WTC11 (cell line): ENCODE measurements at regions not wholly inside any gene's neighbourhood (a gene's known extent, or its start where the extent isn't known, plus 50 kb on each side); places are given as distances from the start of the nearest gene placed in this dataset.

Source experiments
- ATAC-seq: fragments of 200-7000 bp; cut with Tn5 transposase; 2 replicates; pipeline ENCODE4 v1.10.0; 2021; ENCODE audit warnings: mild to moderate bottlenecking, moderate library complexity
- CTCF ChIA-PET: fragments of 300-600 bp; sonication (Branson Sonifier 250); formaldehyde crosslinking; loops from one replicate; lab custom pipeline; 2021; ENCODE audit warnings: antibody characterized with exemption; lab: Charles Lee
- POLR2A ChIA-PET: fragments of 350-600 bp; sonication (Branson Sonifier 250); formaldehyde crosslinking; loops from one replicate; lab custom pipeline; 2021; ENCODE audit warnings: antibody characterized with exemption; lab: Charles Lee
- DNase-seq: peaks from one replicate; pipeline ENCODE4 v3.0.0; 2021; ENCODE audit warnings: low spot score
- H3K27ac Mint-ChIP-seq: 2 replicates; pipeline ENCODE4 v1.8.0; 2021; ENCODE audit warnings: mixed read lengths
- H3K27me3 Mint-ChIP-seq: 2 replicates; pipeline ENCODE4 v1.8.0; 2021; ENCODE audit warnings: low read depth, mild to moderate bottlenecking, moderate library complexity, mixed read lengths
- H3K36me3 Mint-ChIP-seq: 2 replicates; pipeline ENCODE4 v1.8.0; 2021; ENCODE audit warnings: mixed read lengths
- H3K4me1 Mint-ChIP-seq: 2 replicates; pipeline ENCODE4 v1.8.0; 2022; ENCODE audit warnings: mixed read lengths
- H3K4me3 Mint-ChIP-seq: 2 replicates; pipeline ENCODE4 v1.8.0; 2021; ENCODE audit warnings: mild to moderate bottlenecking, moderate library complexity, mixed read lengths
- H3K9me3 Mint-ChIP-seq: 2 replicates; pipeline ENCODE4 v1.8.0; 2021; ENCODE audit warnings: mixed read lengths
- ARID4B ChIP-seq: sonication (generic); formaldehyde crosslinking; IDR thresholded peaks from 2 replicates; pipeline ENCODE4 v1.8.0; 2023; ENCODE audit warnings: missing genetic modification reagents, mild to moderate bottlenecking, borderline replicate concordance
- CREB1 ChIP-seq: sonication (generic); formaldehyde crosslinking; IDR thresholded peaks from 2 replicates; pipeline ENCODE4 v1.8.0; 2023; ENCODE audit warnings: mild to moderate bottlenecking, missing genetic modification reagents
- CREM ChIP-seq: sonication (generic); formaldehyde crosslinking; IDR thresholded peaks from 2 replicates; pipeline ENCODE4 v1.8.1; 2022; ENCODE audit warnings: mild to moderate bottlenecking, missing genetic modification reagents, moderate library complexity
- ELF4 ChIP-seq: sonication (generic); formaldehyde crosslinking; IDR thresholded peaks from 2 replicates; pipeline ENCODE4 v1.8.1; 2022; ENCODE audit warnings: low read depth, mild to moderate bottlenecking, moderate library complexity, missing genetic modification reagents
- EMX1 ChIP-seq: fragments of 250-450 bp; sonication (Bioruptor Pico); IDR thresholded peaks from 2 replicates; pipeline ENCODE4 v1.8.0; 2021; ENCODE audit warnings: mild to moderate bottlenecking
- FOXK1 ChIP-seq: sonication (generic); formaldehyde crosslinking; IDR thresholded peaks from 2 replicates; pipeline ENCODE4 v1.8.0; 2022; ENCODE audit warnings: mild to moderate bottlenecking, moderate library complexity, missing genetic modification reagents
- IRF2 ChIP-seq: sonication (generic); formaldehyde crosslinking; IDR thresholded peaks from 2 replicates; pipeline ENCODE4 v1.8.0; 2022; ENCODE audit warnings: low read depth, missing genetic modification reagents, borderline replicate concordance
- JUN ChIP-seq: sonication (generic); formaldehyde crosslinking; IDR thresholded peaks from 2 replicates; pipeline ENCODE4 v1.8.0; 2023; ENCODE audit warnings: mild to moderate bottlenecking, missing genetic modification reagents
- KAT7 ChIP-seq: sonication (generic); formaldehyde crosslinking; IDR thresholded peaks from 2 replicates; pipeline ENCODE4 v1.8.1; 2023; ENCODE audit warnings: missing genetic modification reagents, mild to moderate bottlenecking, borderline replicate concordance
- NFE2L1 ChIP-seq: sonication (generic); formaldehyde crosslinking; IDR thresholded peaks from 2 replicates; pipeline ENCODE4 v1.8.1; 2023; ENCODE audit warnings: missing genetic modification reagents
- ZMAT4 ChIP-seq: fragments of 250-450 bp; sonication (Bioruptor Pico); IDR thresholded peaks from 2 replicates; pipeline ENCODE4 v1.9.0; 2021; ENCODE audit warnings: mild to moderate bottlenecking
- ZNF121 ChIP-seq: sonication (generic); formaldehyde crosslinking; IDR thresholded peaks from 2 replicates; pipeline ENCODE4 v1.8.0; 2023; ENCODE audit warnings: missing genetic modification reagents
- ZNF138 ChIP-seq: sonication (generic); formaldehyde crosslinking; conservative IDR thresholded peaks from 2 replicates; pipeline ENCODE4 v1.8.1; 2022; ENCODE audit warnings: mild to moderate bottlenecking, moderate library complexity, missing genetic modification reagents
- ZNF263 ChIP-seq: sonication (generic); formaldehyde crosslinking; IDR thresholded peaks from 2 replicates; pipeline ENCODE4 v1.8.1; 2022; ENCODE audit warnings: low read depth, mild to moderate bottlenecking, moderate library complexity, missing genetic modification reagents
- ZNF423 ChIP-seq: fragments of 250-450 bp; sonication (Bioruptor Pico); IDR thresholded peaks from 2 replicates; pipeline ENCODE4 v2.1.2; 2022; ENCODE audit warnings: mild to moderate bottlenecking, moderate library complexity
- ZNF671 ChIP-seq: fragments of 250-450 bp; sonication (Bioruptor Pico); IDR thresholded peaks from 2 replicates; pipeline ENCODE4 v1.8.0; 2021; ENCODE audit warnings: mild to moderate bottlenecking
- TF ChIP-seq, protein P1 (sequence below): fragments of 250-450 bp; sonication (Bioruptor Pico); IDR thresholded peaks from 2 replicates; pipeline ENCODE4 v1.9.0; 2021; ENCODE audit warnings: moderate library complexity, mild to moderate bottlenecking, inconsistent platforms, borderline replicate concordance
- TF ChIP-seq, protein P2 (sequence below): sonication (generic); formaldehyde crosslinking; IDR thresholded peaks from 2 replicates; pipeline ENCODE4 v1.8.0; 2022; ENCODE audit warnings: mild to moderate bottlenecking, missing genetic modification reagents
- TF ChIP-seq, protein P3 (sequence below): fragments of 250-450 bp; sonication (Bioruptor Pico); IDR thresholded peaks from 2 replicates; pipeline ENCODE4 v1.9.0; 2021; ENCODE audit warnings: mild to moderate bottlenecking, borderline replicate concordance
- TF ChIP-seq, protein P4 (sequence below): sonication (generic); formaldehyde crosslinking; IDR thresholded peaks from 2 replicates; pipeline ENCODE4 v1.8.1; 2023; ENCODE audit warnings: mild to moderate bottlenecking, missing genetic modification reagents
- TF ChIP-seq, protein P5 (sequence below): sonication (generic); formaldehyde crosslinking; IDR thresholded peaks from 2 replicates; pipeline ENCODE4 v1.8.1; 2022; ENCODE audit warnings: low read depth, missing genetic modification reagents, borderline replicate concordance

GRCh38 chr1:102099916-102100315 is 103.2 kb upstream of the OLFM3 start:
- ChIA-PET POLR2A (interaction anchor here (0.6 kb wide), 1 partner anchor 11 kb away, joined by 5 read pairs; no protein-coding TSS in a partner anchor), CTCF (no interaction called here)
- no peak overlapping the region for H3K27ac Mint-ChIP-seq
- TF ChIP-seq, protein P1, sequence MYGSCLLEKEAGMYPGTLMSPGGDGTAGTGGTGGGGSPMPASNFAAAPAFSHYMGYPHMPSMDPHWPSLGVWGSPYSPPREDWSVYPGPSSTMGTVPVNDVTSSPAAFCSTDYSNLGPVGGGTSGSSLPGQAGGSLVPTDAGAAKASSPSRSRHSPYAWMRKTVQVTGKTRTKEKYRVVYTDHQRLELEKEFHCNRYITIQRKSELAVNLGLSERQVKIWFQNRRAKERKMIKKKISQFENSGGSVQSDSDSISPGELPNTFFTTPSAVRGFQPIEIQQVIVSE, result no peak
- TF ChIP-seq CREM (CRISPR knock-in tag), result no peak
- no peak for TF ChIP-seq ZNF121 (CRISPR knock-in tag)
- no peak for TF ChIP-seq ELF4
- TF ChIP-seq ZMAT4 (CRISPR knock-in tag), result no peak
- no peak for TF ChIP-seq ZNF138 (CRISPR knock-in tag)
- no peak for TF ChIP-seq JUN (CRISPR knock-in tag)
- H3K4me1 Mint-ChIP-seq, result peaks cover 42% of the 10 kb centered on the region
- ATAC-seq (no peak), DNase-seq (no peak)
- no peaks in the 10 kb centered on the region for H3K36me3 Mint-ChIP-seq
- no peak overlapping the region for H3K4me3 Mint-ChIP-seq
- H3K27me3 Mint-ChIP-seq, result peaks cover 5% of the 10 kb centered on the region
- H3K9me3 Mint-ChIP-seq, result peaks cover 20% of the 10 kb centered on the region

DNA sequence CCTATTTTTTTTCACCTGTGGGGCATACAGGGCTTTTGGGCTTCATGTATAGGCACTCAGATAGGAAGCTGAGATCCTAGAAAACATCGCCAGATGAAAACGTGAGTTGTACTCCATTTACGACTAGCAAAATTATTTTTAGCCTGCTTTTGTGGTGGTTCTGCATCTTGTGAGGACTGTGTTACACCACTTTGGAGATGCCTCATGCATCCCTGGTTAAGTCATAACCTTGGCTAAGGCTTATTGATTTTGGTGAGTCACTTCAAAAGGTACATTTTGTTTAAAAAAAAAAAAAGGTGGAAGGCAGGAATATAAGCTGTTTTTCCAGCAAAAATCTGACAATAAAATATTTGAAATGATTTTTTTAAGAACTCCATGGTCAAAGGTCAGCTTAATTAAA is 101.8 kb upstream of the OLFM3 start:
- no peaks in the 10 kb centered on the region for H3K36me3 Mint-ChIP-seq
- peaks cover 42% of the 10 kb centered on the region for H3K4me1 Mint-ChIP-seq
- ATAC-seq (no peak), DNase-seq (no peak)
- ChIA-PET CTCF (no interaction called here), POLR2A (interaction anchor here (0.7 kb wide), 1 partner anchor 101 kb away, joined by 3 read pairs; no protein-coding TSS in a partner anchor)
- no peak overlapping the region for H3K4me3 Mint-ChIP-seq
- H3K27me3 Mint-ChIP-seq, result no peaks in the 10 kb centered on the region
- no peak overlapping the region for H3K27ac Mint-ChIP-seq
- peaks cover 20% of the 10 kb centered on the region for H3K9me3 Mint-ChIP-seq
- TF ChIP-seq FOXK1 (CRISPR knock-in tag) (no peak), ELF4 (no peak), NFE2L1 (no peak), ZNF671 (CRISPR knock-in tag) (no peak), ZMAT4 (CRISPR knock-in tag) (no peak), ARID4B (no peak), IRF2 (no peak), CREB1 (CRISPR knock-in tag) (no peak), ZNF423 (CRISPR knock-in tag) (no peak), KAT7 (CRISPR knock-in tag) (no peak), ZNF263 (CRISPR knock-in tag) (no peak), EMX1 (no peak)
- TF ChIP-seq, protein P2, sequence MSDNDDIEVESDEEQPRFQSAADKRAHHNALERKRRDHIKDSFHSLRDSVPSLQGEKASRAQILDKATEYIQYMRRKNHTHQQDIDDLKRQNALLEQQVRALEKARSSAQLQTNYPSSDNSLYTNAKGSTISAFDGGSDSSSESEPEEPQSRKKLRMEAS (CRISPR knock-in tag), result no peak
- TF ChIP-seq, protein P3, sequence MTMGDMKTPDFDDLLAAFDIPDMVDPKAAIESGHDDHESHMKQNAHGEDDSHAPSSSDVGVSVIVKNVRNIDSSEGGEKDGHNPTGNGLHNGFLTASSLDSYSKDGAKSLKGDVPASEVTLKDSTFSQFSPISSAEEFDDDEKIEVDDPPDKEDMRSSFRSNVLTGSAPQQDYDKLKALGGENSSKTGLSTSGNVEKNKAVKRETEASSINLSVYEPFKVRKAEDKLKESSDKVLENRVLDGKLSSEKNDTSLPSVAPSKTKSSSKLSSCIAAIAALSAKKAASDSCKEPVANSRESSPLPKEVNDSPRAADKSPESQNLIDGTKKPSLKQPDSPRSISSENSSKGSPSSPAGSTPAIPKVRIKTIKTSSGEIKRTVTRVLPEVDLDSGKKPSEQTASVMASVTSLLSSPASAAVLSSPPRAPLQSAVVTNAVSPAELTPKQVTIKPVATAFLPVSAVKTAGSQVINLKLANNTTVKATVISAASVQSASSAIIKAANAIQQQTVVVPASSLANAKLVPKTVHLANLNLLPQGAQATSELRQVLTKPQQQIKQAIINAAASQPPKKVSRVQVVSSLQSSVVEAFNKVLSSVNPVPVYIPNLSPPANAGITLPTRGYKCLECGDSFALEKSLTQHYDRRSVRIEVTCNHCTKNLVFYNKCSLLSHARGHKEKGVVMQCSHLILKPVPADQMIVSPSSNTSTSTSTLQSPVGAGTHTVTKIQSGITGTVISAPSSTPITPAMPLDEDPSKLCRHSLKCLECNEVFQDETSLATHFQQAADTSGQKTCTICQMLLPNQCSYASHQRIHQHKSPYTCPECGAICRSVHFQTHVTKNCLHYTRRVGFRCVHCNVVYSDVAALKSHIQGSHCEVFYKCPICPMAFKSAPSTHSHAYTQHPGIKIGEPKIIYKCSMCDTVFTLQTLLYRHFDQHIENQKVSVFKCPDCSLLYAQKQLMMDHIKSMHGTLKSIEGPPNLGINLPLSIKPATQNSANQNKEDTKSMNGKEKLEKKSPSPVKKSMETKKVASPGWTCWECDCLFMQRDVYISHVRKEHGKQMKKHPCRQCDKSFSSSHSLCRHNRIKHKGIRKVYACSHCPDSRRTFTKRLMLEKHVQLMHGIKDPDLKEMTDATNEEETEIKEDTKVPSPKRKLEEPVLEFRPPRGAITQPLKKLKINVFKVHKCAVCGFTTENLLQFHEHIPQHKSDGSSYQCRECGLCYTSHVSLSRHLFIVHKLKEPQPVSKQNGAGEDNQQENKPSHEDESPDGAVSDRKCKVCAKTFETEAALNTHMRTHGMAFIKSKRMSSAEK (CRISPR knock-in tag), result no peak
- TF ChIP-seq, protein P4, sequence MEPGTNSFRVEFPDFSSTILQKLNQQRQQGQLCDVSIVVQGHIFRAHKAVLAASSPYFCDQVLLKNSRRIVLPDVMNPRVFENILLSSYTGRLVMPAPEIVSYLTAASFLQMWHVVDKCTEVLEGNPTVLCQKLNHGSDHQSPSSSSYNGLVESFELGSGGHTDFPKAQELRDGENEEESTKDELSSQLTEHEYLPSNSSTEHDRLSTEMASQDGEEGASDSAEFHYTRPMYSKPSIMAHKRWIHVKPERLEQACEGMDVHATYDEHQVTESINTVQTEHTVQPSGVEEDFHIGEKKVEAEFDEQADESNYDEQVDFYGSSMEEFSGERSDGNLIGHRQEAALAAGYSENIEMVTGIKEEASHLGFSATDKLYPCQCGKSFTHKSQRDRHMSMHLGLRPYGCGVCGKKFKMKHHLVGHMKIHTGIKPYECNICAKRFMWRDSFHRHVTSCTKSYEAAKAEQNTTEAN (CRISPR knock-in tag), result no peak
- TF ChIP-seq, protein P5, sequence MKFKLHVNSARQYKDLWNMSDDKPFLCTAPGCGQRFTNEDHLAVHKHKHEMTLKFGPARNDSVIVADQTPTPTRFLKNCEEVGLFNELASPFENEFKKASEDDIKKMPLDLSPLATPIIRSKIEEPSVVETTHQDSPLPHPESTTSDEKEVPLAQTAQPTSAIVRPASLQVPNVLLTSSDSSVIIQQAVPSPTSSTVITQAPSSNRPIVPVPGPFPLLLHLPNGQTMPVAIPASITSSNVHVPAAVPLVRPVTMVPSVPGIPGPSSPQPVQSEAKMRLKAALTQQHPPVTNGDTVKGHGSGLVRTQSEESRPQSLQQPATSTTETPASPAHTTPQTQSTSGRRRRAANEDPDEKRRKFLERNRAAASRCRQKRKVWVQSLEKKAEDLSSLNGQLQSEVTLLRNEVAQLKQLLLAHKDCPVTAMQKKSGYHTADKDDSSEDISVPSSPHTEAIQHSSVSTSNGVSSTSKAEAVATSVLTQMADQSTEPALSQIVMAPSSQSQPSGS (CRISPR knock-in tag), result no peak
